MM.1S (cell line): ENCODE measurements at regions not wholly inside any gene's neighbourhood (a gene's known extent, or its start where the extent isn't known, plus 50 kb on each side); places are given as distances from the start of the nearest gene placed in this dataset.

ENCODE experiments used
- DNase-seq: peaks from one replicate; pipeline ENCODE4 v3.0.0-alpha.2; 2015
- H2AFZ ChIP-seq: fragments of 300-600 bp; sonication (generic); 2 replicates; pipeline ENCODE4 v1.6.0; 2016; ENCODE audit warnings: antibody characterized with exemption, low read length
- H3F3A ChIP-seq: fragments of 300-600 bp; sonication (generic); 2 replicates; pipeline ENCODE4 v1.6.1; 2016; ENCODE audit warnings: mild to moderate bottlenecking, antibody characterized with exemption, low read length, moderate library complexity, mixed read lengths; ENCODE audit not compliant: insufficient read depth
- H3K27ac ChIP-seq: fragments of 300-600 bp; sonication (generic); 2 replicates; pipeline ENCODE4 v1.5.1; 2016; ENCODE audit warnings: mild to moderate bottlenecking, low read length
- H3K27me3 ChIP-seq: fragments of 300-600 bp; sonication (generic); replicated peaks from 2 replicates; pipeline ENCODE4 v1.6.0; 2016; ENCODE audit warnings: low read length; ENCODE audit not compliant: insufficient read depth
- H3K36me3 ChIP-seq: fragments of 300-600 bp; sonication (generic); replicated peaks from 2 replicates; pipeline ENCODE4 v1.6.1; 2016; ENCODE audit warnings: mild to moderate bottlenecking, low read length, mixed read lengths; ENCODE audit not compliant: insufficient read depth
- H3K4me1 ChIP-seq: fragments of 300-600 bp; sonication (generic); 2 replicates; pipeline ENCODE4 v1.6.1; 2016; ENCODE audit warnings: low read length, mixed read lengths
- H3K4me2 ChIP-seq: fragments of 300-600 bp; sonication (generic); 2 replicates; pipeline ENCODE4 v1.6.0; 2016; ENCODE audit warnings: low read depth, low read length
- H3K4me3 ChIP-seq: fragments of 300-600 bp; sonication (generic); 2 replicates; pipeline ENCODE4 v1.5.1; 2016; ENCODE audit warnings: low read length, mixed read lengths
- H3K79me2 ChIP-seq: fragments of 300-600 bp; sonication (generic); 2 replicates; pipeline ENCODE4 v1.6.1; 2016; ENCODE audit warnings: mixed run types, low read length, mixed read lengths
- H3K9ac ChIP-seq: fragments of 300-600 bp; sonication (generic); 2 replicates; pipeline ENCODE4 v1.6.1; 2016; ENCODE audit warnings: low read length, mixed read lengths
- H3K9me2 ChIP-seq: fragments of 300-600 bp; sonication (generic); replicated peaks from 2 replicates; pipeline ENCODE4 v1.6.1; 2016; ENCODE audit warnings: mild to moderate bottlenecking, low read length, mixed read lengths; ENCODE audit not compliant: insufficient read depth
- H3K9me3 ChIP-seq: fragments of 300-600 bp; sonication (generic); replicated peaks from 2 replicates; pipeline ENCODE4 v1.6.1; 2016; ENCODE audit warnings: mild to moderate bottlenecking, low read length, mixed read lengths; ENCODE audit not compliant: insufficient read depth
- H4K20me1 ChIP-seq: fragments of 300-600 bp; sonication (generic); 2 replicates; pipeline ENCODE4 v1.6.1; 2016; ENCODE audit warnings: mild to moderate bottlenecking, low read length, moderate library complexity, mixed read lengths; ENCODE audit not compliant: insufficient read depth
- EZH2 ChIP-seq: fragments of 300-600 bp; sonication (generic); optimal IDR thresholded peaks from 2 replicates; pipeline ENCODE3; 2017; ENCODE audit warnings: low read depth, mild to moderate bottlenecking, antibody characterized with exemption, low read length, mixed read lengths
- EZH2phosphoT487 ChIP-seq: fragments of 300-600 bp; sonication (generic); IDR thresholded peaks from 2 replicates; pipeline ENCODE4 v1.6.1; 2018; ENCODE audit warnings: antibody characterized with exemption, low read length
- TF ChIP-seq, protein P1 (sequence below): fragments of 300-600 bp; sonication (generic); IDR thresholded peaks from 2 replicates; pipeline ENCODE4 v1.5.1; 2016; ENCODE audit warnings: antibody characterized with exemption, low read length, mixed read lengths

GRCh38 chr13:104530741-104531140, 1464.5 kb upstream of the SLC10A2 start:
- H3F3A ChIP-seq, result no peaks in the 10 kb centered on the region
- H3K9me2 ChIP-seq, result no peaks in the 10 kb centered on the region
- no peak overlapping the region for H2AFZ ChIP-seq
- H3K4me2 ChIP-seq, result no peak overlapping the region
- H3K4me1 ChIP-seq, result no peaks in the 10 kb centered on the region
- TF ChIP-seq EZH2 (no peak), EZH2phosphoT487 (no peak)
- TF ChIP-seq, protein P1, sequence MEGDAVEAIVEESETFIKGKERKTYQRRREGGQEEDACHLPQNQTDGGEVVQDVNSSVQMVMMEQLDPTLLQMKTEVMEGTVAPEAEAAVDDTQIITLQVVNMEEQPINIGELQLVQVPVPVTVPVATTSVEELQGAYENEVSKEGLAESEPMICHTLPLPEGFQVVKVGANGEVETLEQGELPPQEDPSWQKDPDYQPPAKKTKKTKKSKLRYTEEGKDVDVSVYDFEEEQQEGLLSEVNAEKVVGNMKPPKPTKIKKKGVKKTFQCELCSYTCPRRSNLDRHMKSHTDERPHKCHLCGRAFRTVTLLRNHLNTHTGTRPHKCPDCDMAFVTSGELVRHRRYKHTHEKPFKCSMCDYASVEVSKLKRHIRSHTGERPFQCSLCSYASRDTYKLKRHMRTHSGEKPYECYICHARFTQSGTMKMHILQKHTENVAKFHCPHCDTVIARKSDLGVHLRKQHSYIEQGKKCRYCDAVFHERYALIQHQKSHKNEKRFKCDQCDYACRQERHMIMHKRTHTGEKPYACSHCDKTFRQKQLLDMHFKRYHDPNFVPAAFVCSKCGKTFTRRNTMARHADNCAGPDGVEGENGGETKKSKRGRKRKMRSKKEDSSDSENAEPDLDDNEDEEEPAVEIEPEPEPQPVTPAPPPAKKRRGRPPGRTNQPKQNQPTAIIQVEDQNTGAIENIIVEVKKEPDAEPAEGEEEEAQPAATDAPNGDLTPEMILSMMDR, result no peak
- no peaks in the 10 kb centered on the region for H4K20me1 ChIP-seq
- H3K9ac ChIP-seq, result no peak overlapping the region
- DNase-seq, result no peak
- no peaks in the 10 kb centered on the region for H3K9me3 ChIP-seq
- no peaks in the 10 kb centered on the region for H3K79me2 ChIP-seq
- H3K36me3 ChIP-seq, result no peaks in the 10 kb centered on the region
- no peak overlapping the region for H3K4me3 ChIP-seq
- H3K27me3 ChIP-seq, result no peaks in the 10 kb centered on the region
- H3K27ac ChIP-seq, result no peak overlapping the region

- no peaks in the 10 kb centered on the region for H3K36me3 ChIP-seq
- no peaks in the 10 kb centered on the region for H3F3A ChIP-seq
- no peaks in the 10 kb centered on the region for H3K27me3 ChIP-seq
- H3K9me2 ChIP-seq, result no peaks in the 10 kb centered on the region
- no peak overlapping the region for H3K4me2 ChIP-seq
- TF ChIP-seq EZH2 (no peak), EZH2phosphoT487 (no peak)
- TF ChIP-seq, protein P1, result no peak
- no peak overlapping the region for H2AFZ ChIP-seq
- no peak for DNase-seq
- H3K9ac ChIP-seq, result no peak overlapping the region
- no peak overlapping the region for H3K27ac ChIP-seq
- no peaks in the 10 kb centered on the region for H3K79me2 ChIP-seq
- no peak overlapping the region for H3K4me3 ChIP-seq
- H4K20me1 ChIP-seq, result no peaks in the 10 kb centered on the region
- no peaks in the 10 kb centered on the region for H3K9me3 ChIP-seq
- no peaks in the 10 kb centered on the region for H3K4me1 ChIP-seq
Measured at GRCh38 chr13:104526561-104526960, 1460.3 kb upstream of the SLC10A2 start.

DNA sequence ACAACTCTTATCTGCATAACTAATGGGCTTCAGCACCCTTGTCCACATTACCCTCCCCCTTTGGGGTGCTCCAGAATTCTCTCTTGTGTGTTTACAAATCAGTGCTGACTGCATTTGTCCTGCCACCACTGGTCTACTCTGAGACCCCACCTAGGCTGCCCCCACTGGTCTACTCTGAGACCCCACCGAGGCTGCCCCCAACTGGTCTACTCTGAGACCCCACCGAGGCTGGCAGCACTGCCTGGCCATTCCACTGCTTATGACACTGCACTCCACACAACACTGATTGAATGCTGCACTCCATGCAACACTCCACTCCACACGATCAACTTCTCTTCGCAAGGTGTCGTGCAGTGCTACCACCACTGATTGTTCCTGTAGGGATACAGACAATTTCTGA, 1459.2 kb upstream of the SLC10A2 start:
- Histone ChIP-seq H3K4me3 (no peak overlapping the region), H3K27ac (no peak overlapping the region), H3K4me1 (no peaks in the 10 kb centered on the region), H3K9me3 (no peaks in the 10 kb centered on the region), H3K4me2 (no peak overlapping the region), H3K36me3 (no peaks in the 10 kb centered on the region), H3K27me3 (no peaks in the 10 kb centered on the region), H4K20me1 (no peaks in the 10 kb centered on the region), H3F3A (no peaks in the 10 kb centered on the region), H3K9me2 (no peaks in the 10 kb centered on the region), H2AFZ (no peak overlapping the region), H3K79me2 (no peaks in the 10 kb centered on the region), H3K9ac (no peak overlapping the region)
- DNase-seq, result no peak
- TF ChIP-seq EZH2 (no peak), EZH2phosphoT487 (no peak)
- TF ChIP-seq, protein P1, result no peak
